GM23338 (cell line): ENCODE measurements at regions not wholly inside any gene's neighbourhood (a gene's known extent, or its start where the extent isn't known, plus 50 kb on each side); places are given as distances from the start of the nearest gene placed in this dataset.

ENCODE experiments used
- ATAC-seq: fragments of 200-7000 bp; cut with Tn5 transposase; 3 replicates; pipeline ENCODE4 v1.9.1; 2020
- DNase-seq: peaks from one replicate; pipeline ENCODE4 v3.0.0-alpha.2; 2015; ENCODE audit warnings: low spot score
- H2AFZ ChIP-seq: fragments of 200-600 bp; sonication (generic); 2 replicates; pipeline ENCODE4 v1.8.0; 2016; ENCODE audit warnings: antibody characterized with exemption, mild to moderate bottlenecking, moderate library complexity
- H3F3A ChIP-seq: fragments of 200-600 bp; sonication (generic); replicated peaks from 2 replicates; pipeline ENCODE4 v1.8.0; 2017; ENCODE audit warnings: antibody characterized with exemption, mixed run types, low read depth
- H3K27ac ChIP-seq: fragments of 200-600 bp; sonication (generic); 2 replicates; pipeline ENCODE4 v1.6.1; 2016; ENCODE audit warnings: low read depth
- H3K27me3 ChIP-seq: fragments of 200-600 bp; sonication (generic); 2 replicates; pipeline ENCODE4 v1.8.0; 2016; ENCODE audit warnings: mild to moderate bottlenecking, mixed run types, moderate library complexity; ENCODE audit not compliant: insufficient read depth
- H3K36me3 ChIP-seq: fragments of 200-600 bp; sonication (generic); 2 replicates; pipeline ENCODE4 v1.8.0; 2016; ENCODE audit warnings: mild to moderate bottlenecking; ENCODE audit not compliant: insufficient read depth
- H3K4me1 ChIP-seq: fragments of 200-600 bp; sonication (generic); 2 replicates; pipeline ENCODE4 v1.8.0; 2016; ENCODE audit warnings: mild to moderate bottlenecking, moderate library complexity; ENCODE audit not compliant: insufficient read depth
- H3K4me2 ChIP-seq: fragments of 200-600 bp; sonication (generic); 2 replicates; pipeline ENCODE4 v1.7.1; 2017; ENCODE audit warnings: mixed run types
- H3K4me3 ChIP-seq: fragments of 200-600 bp; sonication (generic); 2 replicates; pipeline ENCODE4 v1.6.1; 2016; ENCODE audit warnings: mixed run types
- H3K79me2 ChIP-seq: fragments of 200-600 bp; sonication (generic); replicated peaks from 2 replicates; pipeline ENCODE4 v1.8.0; 2017; ENCODE audit warnings: mild to moderate bottlenecking; ENCODE audit not compliant: insufficient read depth
- H3K9me2 ChIP-seq: fragments of 200-600 bp; sonication (generic); 2 replicates; pipeline ENCODE4 v1.8.0; 2017; ENCODE audit not compliant: insufficient read depth
- H4K20me1 ChIP-seq: fragments of 200-600 bp; sonication (generic); replicated peaks from 2 replicates; pipeline ENCODE4 v1.8.0; 2017; ENCODE audit warnings: mild to moderate bottlenecking; ENCODE audit not compliant: insufficient read depth
- H3K27ac Mint-ChIP-seq: 2 replicates; pipeline ENCODE4 v1.8.0; 2020; ENCODE audit warnings: inconsistent platforms, mild to moderate bottlenecking, moderate library complexity, mixed read lengths
- H3K27me3 Mint-ChIP-seq: 3 replicates; pipeline ENCODE4 v1.8.0; 2022; ENCODE audit warnings: low read depth, mild to moderate bottlenecking, moderate library complexity, mixed read lengths, inconsistent platforms; ENCODE audit not compliant: insufficient read depth, poor library complexity
- H3K36me3 Mint-ChIP-seq: 3 replicates; pipeline ENCODE4 v1.8.0; 2021; ENCODE audit warnings: low read depth, mild to moderate bottlenecking, inconsistent platforms, moderate library complexity, mixed read lengths
- H3K4me1 Mint-ChIP-seq: 3 replicates; pipeline ENCODE4 v1.8.0; 2020; ENCODE audit warnings: mild to moderate bottlenecking, inconsistent platforms, mixed read lengths
- H3K4me3 Mint-ChIP-seq: 3 replicates; pipeline ENCODE4 v1.8.0; 2021; ENCODE audit warnings: moderate library complexity, mild to moderate bottlenecking, inconsistent platforms, mixed read lengths
- H3K9me3 Mint-ChIP-seq: 3 replicates; pipeline ENCODE4 v1.8.0; 2020; ENCODE audit warnings: moderate library complexity, mild to moderate bottlenecking, inconsistent platforms, mixed read lengths
- CREB1 ChIP-seq: fragments of 250-450 bp; sonication (Bioruptor Pico); IDR thresholded peaks from 2 replicates; pipeline ENCODE4 v1.5.0; 2020; ENCODE audit warnings: low read depth, mild to moderate bottlenecking, moderate library complexity
- CTCF ChIP-seq, 2 experiments: fragments of 200-600 bp in 1 of 2; sonication (generic) in 1 of 2; conservative IDR thresholded peaks; 2 replicates each; pipeline versions ENCODE4 v1.5.1 to v1.6.1; 2016 to 2017; ENCODE audit warnings: antibody characterized with exemption in 2 of 2, low read depth in 2 of 2, mild to moderate bottlenecking in 2 of 2, moderate library complexity in 1 of 2
- EZH2 ChIP-seq: fragments of 200-600 bp; sonication (generic); IDR thresholded peaks from one replicate; pipeline ENCODE4 v1.8.0; 2017; ENCODE audit warnings: antibody characterized with exemption, mild to moderate bottlenecking, low read depth; ENCODE audit not compliant: unreplicated experiment
- EZH2phosphoT487 ChIP-seq: fragments of 200-600 bp; sonication (generic); IDR thresholded peaks from one replicate; pipeline ENCODE4 v1.8.1; 2018; ENCODE audit warnings: antibody characterized with exemption; ENCODE audit not compliant: unreplicated experiment
- JUNB ChIP-seq: IDR thresholded peaks from one replicate; pipeline ENCODE4 v1.6.1; 2016; ENCODE audit warnings: antibody characterized with exemption; ENCODE audit not compliant: unreplicated experiment
- NANOG ChIP-seq: IDR thresholded peaks from 2 replicates; pipeline ENCODE4 v1.6.1; 2016; ENCODE audit warnings: antibody characterized with exemption, borderline replicate concordance
- POLR2AphosphoS5 ChIP-seq: IDR thresholded peaks from 2 replicates; pipeline ENCODE4 v1.6.1; 2016; ENCODE audit warnings: antibody characterized with exemption, low read depth
- REST ChIP-seq: IDR thresholded peaks from one replicate; pipeline ENCODE4 v1.6.1; 2018; ENCODE audit warnings: antibody characterized with exemption; ENCODE audit not compliant: unreplicated experiment
- STAT1 ChIP-seq: IDR thresholded peaks from one replicate; pipeline ENCODE4 v1.6.1; 2016; ENCODE audit warnings: antibody characterized with exemption; ENCODE audit not compliant: unreplicated experiment
- ZNF114 ChIP-seq: fragments of 250-450 bp; sonication (Bioruptor Pico); IDR thresholded peaks from 2 replicates; pipeline ENCODE4 v1.5.0; 2020; ENCODE audit warnings: mild to moderate bottlenecking, moderate library complexity
- ZNF331 ChIP-seq: fragments of 250-450 bp; sonication (Bioruptor Pico); IDR thresholded peaks from 2 replicates; pipeline ENCODE4 v1.5.0; 2020; ENCODE audit warnings: low read depth, mild to moderate bottlenecking, moderate library complexity
- TF ChIP-seq, protein P1 (sequence below): fragments of 250-450 bp; sonication (Bioruptor Pico); IDR thresholded peaks from 2 replicates; pipeline ENCODE4 v1.5.0; 2020; ENCODE audit warnings: mild to moderate bottlenecking, moderate library complexity
- TF ChIP-seq, protein P2 (sequence below): IDR thresholded peaks from 2 replicates; pipeline ENCODE4 v1.6.1; 2016; ENCODE audit warnings: antibody characterized with exemption

- no peaks in the 10 kb centered on the region for H3K9me3 Mint-ChIP-seq
- Histone ChIP-seq H3F3A (no peaks in the 10 kb centered on the region), H3K4me1 (no peaks in the 10 kb centered on the region), H3K9me2 (no peaks in the 10 kb centered on the region), H2AFZ (no peak overlapping the region), H3K4me2 (no peak overlapping the region), H3K36me3 (no peaks in the 10 kb centered on the region), H4K20me1 (no peaks in the 10 kb centered on the region), H3K27ac (no peak overlapping the region), H3K27me3 (no peaks in the 10 kb centered on the region), H3K4me3 (no peak overlapping the region), H3K79me2 (no peaks in the 10 kb centered on the region)
- H3K4me3 Mint-ChIP-seq, result no peak overlapping the region
- ATAC-seq (no peak), DNase-seq (no peak)
- no peaks in the 10 kb centered on the region for H3K36me3 Mint-ChIP-seq
- peaks cover 1% of the 10 kb centered on the region for H3K27me3 Mint-ChIP-seq
- no peak for TF ChIP-seq JUNB
- TF ChIP-seq CTCF (conservative IDR thresholded peaks at IDR 0.05; ENCODE audit: low read depth in 2 of 2), result no peak
- TF ChIP-seq CREB1 (CRISPR knock-in tag), result no peak
- no peak for TF ChIP-seq EZH2phosphoT487
- TF ChIP-seq POLR2AphosphoS5, result no peak
- TF ChIP-seq EZH2, result no peak
- TF ChIP-seq ZNF331 (CRISPR knock-in tag), result no peak
- TF ChIP-seq ZNF114 (CRISPR knock-in tag), result no peak
- TF ChIP-seq, protein P1, sequence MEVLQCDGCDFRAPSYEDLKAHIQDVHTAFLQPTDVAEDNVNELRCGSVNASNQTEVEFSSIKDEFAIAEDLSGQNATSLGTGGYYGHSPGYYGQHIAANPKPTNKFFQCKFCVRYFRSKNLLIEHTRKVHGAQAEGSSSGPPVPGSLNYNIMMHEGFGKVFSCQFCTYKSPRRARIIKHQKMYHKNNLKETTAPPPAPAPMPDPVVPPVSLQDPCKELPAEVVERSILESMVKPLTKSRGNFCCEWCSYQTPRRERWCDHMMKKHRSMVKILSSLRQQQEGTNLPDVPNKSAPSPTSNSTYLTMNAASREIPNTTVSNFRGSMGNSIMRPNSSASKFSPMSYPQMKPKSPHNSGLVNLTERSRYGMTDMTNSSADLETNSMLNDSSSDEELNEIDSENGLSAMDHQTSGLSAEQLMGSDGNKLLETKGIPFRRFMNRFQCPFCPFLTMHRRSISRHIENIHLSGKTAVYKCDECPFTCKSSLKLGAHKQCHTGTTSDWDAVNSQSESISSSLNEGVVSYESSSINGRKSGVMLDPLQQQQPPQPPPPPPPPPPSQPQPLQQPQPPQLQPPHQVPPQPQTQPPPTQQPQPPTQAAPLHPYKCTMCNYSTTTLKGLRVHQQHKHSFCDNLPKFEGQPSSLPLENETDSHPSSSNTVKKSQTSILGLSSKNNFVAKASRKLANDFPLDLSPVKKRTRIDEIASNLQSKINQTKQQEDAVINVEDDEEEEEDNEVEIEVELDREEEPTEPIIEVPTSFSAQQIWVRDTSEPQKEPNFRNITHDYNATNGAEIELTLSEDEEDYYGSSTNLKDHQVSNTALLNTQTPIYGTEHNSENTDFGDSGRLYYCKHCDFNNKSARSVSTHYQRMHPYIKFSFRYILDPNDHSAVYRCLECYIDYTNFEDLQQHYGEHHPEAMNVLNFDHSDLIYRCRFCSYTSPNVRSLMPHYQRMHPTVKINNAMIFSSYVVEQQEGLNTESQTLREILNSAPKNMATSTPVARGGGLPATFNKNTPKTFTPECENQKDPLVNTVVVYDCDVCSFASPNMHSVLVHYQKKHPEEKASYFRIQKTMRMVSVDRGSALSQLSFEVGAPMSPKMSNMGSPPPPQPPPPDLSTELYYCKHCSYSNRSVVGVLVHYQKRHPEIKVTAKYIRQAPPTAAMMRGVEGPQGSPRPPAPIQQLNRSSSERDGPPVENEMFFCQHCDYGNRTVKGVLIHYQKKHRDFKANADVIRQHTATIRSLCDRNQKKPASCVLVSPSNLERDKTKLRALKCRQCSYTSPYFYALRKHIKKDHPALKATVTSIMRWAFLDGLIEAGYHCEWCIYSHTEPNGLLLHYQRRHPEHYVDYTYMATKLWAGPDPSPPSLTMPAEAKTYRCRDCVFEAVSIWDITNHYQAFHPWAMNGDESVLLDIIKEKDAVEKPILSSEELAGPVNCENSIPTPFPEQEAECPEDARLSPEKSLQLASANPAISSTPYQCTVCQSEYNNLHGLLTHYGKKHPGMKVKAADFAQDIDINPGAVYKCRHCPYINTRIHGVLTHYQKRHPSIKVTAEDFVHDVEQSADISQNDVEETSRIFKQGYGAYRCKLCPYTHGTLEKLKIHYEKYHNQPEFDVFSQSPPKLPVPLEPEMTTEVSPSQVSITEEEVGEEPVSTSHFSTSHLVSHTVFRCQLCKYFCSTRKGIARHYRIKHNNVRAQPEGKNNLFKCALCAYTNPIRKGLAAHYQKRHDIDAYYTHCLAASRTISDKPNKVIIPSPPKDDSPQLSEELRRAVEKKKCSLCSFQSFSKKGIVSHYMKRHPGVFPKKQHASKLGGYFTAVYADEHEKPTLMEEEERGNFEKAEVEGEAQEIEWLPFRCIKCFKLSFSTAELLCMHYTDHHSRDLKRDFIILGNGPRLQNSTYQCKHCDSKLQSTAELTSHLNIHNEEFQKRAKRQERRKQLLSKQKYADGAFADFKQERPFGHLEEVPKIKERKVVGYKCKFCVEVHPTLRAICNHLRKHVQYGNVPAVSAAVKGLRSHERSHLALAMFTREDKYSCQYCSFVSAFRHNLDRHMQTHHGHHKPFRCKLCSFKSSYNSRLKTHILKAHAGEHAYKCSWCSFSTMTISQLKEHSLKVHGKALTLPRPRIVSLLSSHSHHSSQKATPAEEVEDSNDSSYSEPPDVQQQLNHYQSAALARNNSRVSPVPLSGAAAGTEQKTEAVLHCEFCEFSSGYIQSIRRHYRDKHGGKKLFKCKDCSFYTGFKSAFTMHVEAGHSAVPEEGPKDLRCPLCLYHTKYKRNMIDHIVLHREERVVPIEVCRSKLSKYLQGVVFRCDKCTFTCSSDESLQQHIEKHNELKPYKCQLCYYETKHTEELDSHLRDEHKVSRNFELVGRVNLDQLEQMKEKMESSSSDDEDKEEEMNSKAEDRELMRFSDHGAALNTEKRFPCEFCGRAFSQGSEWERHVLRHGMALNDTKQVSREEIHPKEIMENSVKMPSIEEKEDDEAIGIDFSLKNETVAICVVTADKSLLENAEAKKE, result no peak
- no peak for TF ChIP-seq NANOG
- TF ChIP-seq REST, result no peak
- no peak for TF ChIP-seq STAT1
- TF ChIP-seq, protein P2, sequence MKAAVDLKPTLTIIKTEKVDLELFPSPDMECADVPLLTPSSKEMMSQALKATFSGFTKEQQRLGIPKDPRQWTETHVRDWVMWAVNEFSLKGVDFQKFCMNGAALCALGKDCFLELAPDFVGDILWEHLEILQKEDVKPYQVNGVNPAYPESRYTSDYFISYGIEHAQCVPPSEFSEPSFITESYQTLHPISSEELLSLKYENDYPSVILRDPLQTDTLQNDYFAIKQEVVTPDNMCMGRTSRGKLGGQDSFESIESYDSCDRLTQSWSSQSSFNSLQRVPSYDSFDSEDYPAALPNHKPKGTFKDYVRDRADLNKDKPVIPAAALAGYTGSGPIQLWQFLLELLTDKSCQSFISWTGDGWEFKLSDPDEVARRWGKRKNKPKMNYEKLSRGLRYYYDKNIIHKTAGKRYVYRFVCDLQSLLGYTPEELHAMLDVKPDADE, result no peak
- H3K27ac Mint-ChIP-seq, result no peak overlapping the region
- no peaks in the 10 kb centered on the region for H3K4me1 Mint-ChIP-seq
Observed at GRCh38 chr7:53229202-53229601, 193.8 kb downstream of the POM121L12 start.
